Karpas-422 (cell line): ENCODE measurements at regions not wholly inside any gene's neighbourhood (a gene's known extent, or its start where the extent isn't known, plus 50 kb on each side); places are given as distances from the start of the nearest gene placed in this dataset.

Experiments
- DNase-seq: peaks from one replicate; pipeline ENCODE4 v3.0.0-alpha.2; 2015
- H2AFZ ChIP-seq: fragments of 200-600 bp; sonication (generic); 2 replicates; pipeline ENCODE4 v1.6.1; 2014; ENCODE audit warnings: antibody characterized with exemption, low read length, mixed read lengths
- H3K27ac ChIP-seq: fragments of 200-600 bp; sonication (generic); 2 replicates; pipeline ENCODE4 v1.5.1; 2014; ENCODE audit warnings: mild to moderate bottlenecking, low read length, moderate library complexity
- H3K27me3 ChIP-seq: fragments of 200-600 bp; sonication (generic); 2 replicates; pipeline ENCODE4 v1.6.1; 2014; ENCODE audit warnings: low read length, mixed read lengths
- H3K36me3 ChIP-seq: fragments of 200-600 bp; sonication (generic); 2 replicates; pipeline ENCODE4 v1.6.1; 2014; ENCODE audit warnings: low read length, mixed read lengths; ENCODE audit not compliant: insufficient read depth
- H3K4me1 ChIP-seq: fragments of 200-600 bp; sonication (generic); 2 replicates; pipeline ENCODE4 v1.6.1; 2014; ENCODE audit warnings: mild to moderate bottlenecking, low read length, mixed read lengths
- H3K4me2 ChIP-seq: fragments of 200-600 bp; sonication (generic); 2 replicates; pipeline ENCODE4 v1.6.1; 2014; ENCODE audit warnings: low read length, low read depth, mild to moderate bottlenecking; ENCODE audit not compliant: poor library complexity, severe bottlenecking
- H3K4me3 ChIP-seq: fragments of 200-600 bp; sonication (generic); 2 replicates; pipeline ENCODE4 v1.5.1; 2014; ENCODE audit warnings: mild to moderate bottlenecking, antibody characterized with exemption, low read length, mixed read lengths
- H3K79me2 ChIP-seq: fragments of 200-600 bp; sonication (generic); 2 replicates; pipeline ENCODE4 v1.6.1; 2014; ENCODE audit warnings: mild to moderate bottlenecking, low read length, mixed read lengths
- H3K9ac ChIP-seq: fragments of 200-600 bp; sonication (generic); 2 replicates; pipeline ENCODE4 v1.6.0; 2014; ENCODE audit warnings: low read length
- H3K9me2 ChIP-seq: fragments of 200-600 bp; sonication (generic), shearing (Covaris generic); replicated peaks from 2 replicates; pipeline ENCODE4 v1.6.0; 2014; ENCODE audit warnings: mild to moderate bottlenecking, low read length, moderate library complexity; ENCODE audit not compliant: insufficient read depth
- H3K9me3 ChIP-seq: fragments of 300-700, 200-600 bp; sonication (generic); 2 replicates; pipeline ENCODE4 v1.6.1; 2014; ENCODE audit warnings: low read length, mixed read lengths
- H4K20me1 ChIP-seq: fragments of 200-600 bp; sonication (generic); 2 replicates; pipeline ENCODE4 v1.6.1; 2014; ENCODE audit warnings: mild to moderate bottlenecking, antibody characterized with exemption, low read length, low read depth; ENCODE audit not compliant: insufficient read depth

DNA sequence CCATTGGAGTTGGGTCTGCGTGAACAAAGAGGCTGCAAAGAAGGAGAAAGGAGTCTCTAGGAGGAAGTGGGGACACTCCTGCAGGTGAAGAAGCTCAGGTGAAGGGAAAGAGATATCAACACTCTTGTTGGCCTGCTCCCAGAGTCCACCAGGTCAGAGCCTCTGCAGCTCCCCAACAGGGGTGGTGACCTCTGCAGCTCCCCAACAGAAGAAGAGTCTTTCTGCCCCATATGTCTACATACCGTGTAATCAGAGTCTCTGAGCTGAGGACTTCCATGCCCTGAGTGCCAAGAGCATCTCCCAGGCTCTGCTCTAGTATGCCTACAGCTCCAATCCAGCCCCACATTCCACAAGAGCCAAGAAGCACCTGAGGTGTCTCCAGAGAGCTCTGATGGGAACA is 67.4 kb upstream of the TRPC7 start:
- Histone ChIP-seq H3K9me3 (no peaks in the 10 kb centered on the region), H3K4me2 (no peak overlapping the region), H3K4me3 (no peak overlapping the region), H3K79me2 (no peaks in the 10 kb centered on the region), H3K9me2 (no peaks in the 10 kb centered on the region), H4K20me1 (no peaks in the 10 kb centered on the region), H3K27ac (no peak overlapping the region), H3K36me3 (no peaks in the 10 kb centered on the region), H3K27me3 (no peaks in the 10 kb centered on the region), H3K4me1 (no peaks in the 10 kb centered on the region), H3K9ac (no peak overlapping the region), H2AFZ (no peak overlapping the region)
- no peak for DNase-seq

GRCh38 chr5:136430081-136430480 is 64.7 kb upstream of the TRPC7 start:
- DNase-seq = no peak
- no peaks in the 10 kb centered on the region for H3K27me3 ChIP-seq
- no peaks in the 10 kb centered on the region for H3K79me2 ChIP-seq
- H3K9ac ChIP-seq = no peak overlapping the region
- H4K20me1 ChIP-seq = no peaks in the 10 kb centered on the region
- no peaks in the 10 kb centered on the region for H3K36me3 ChIP-seq
- H3K4me2 ChIP-seq = no peak overlapping the region
- no peaks in the 10 kb centered on the region for H3K9me3 ChIP-seq
- H2AFZ ChIP-seq = no peak overlapping the region
- H3K4me3 ChIP-seq = no peak overlapping the region
- H3K9me2 ChIP-seq = no peaks in the 10 kb centered on the region
- H3K27ac ChIP-seq = no peak overlapping the region
- H3K4me1 ChIP-seq = no peaks in the 10 kb centered on the region

DNA sequence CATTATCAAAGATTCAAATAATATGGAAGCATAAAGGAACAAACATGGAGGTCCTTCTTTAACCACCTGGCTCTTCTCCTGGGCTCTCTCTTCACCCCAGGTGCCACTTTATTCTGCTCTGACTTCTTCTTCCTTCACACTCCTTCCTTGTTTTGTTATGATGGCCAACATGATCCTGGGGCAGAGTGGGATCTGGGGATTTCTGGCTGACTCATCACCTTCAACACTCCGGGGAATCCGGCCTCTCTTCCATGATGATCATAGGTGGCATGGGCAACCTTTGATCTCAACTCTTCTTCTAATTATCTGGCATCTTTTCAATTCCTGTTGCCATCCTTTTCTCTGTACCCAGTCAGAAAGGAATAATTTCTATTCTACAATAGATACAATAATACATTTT is 62.1 kb upstream of the TRPC7 start:
- Histone ChIP-seq H3K36me3 (no peaks in the 10 kb centered on the region), H4K20me1 (no peaks in the 10 kb centered on the region), H3K4me1 (no peaks in the 10 kb centered on the region), H3K9me3 (no peaks in the 10 kb centered on the region), H3K27ac (no peak overlapping the region), H3K4me2 (no peak overlapping the region), H3K4me3 (no peak overlapping the region), H3K9me2 (no peaks in the 10 kb centered on the region), H3K79me2 (no peaks in the 10 kb centered on the region), H2AFZ (no peak overlapping the region), H3K27me3 (no peaks in the 10 kb centered on the region), H3K9ac (no peak overlapping the region)
- DNase-seq = no peak

GRCh38 chr5:136425921-136426320 is 60.6 kb upstream of the TRPC7 start:
- Histone ChIP-seq H3K4me3 (no peak overlapping the region), H3K27ac (no peak overlapping the region), H3K4me1 (no peaks in the 10 kb centered on the region), H3K79me2 (no peaks in the 10 kb centered on the region), H3K9me2 (no peaks in the 10 kb centered on the region), H2AFZ (no peak overlapping the region), H3K9ac (no peak overlapping the region), H3K36me3 (no peaks in the 10 kb centered on the region), H4K20me1 (no peaks in the 10 kb centered on the region), H3K27me3 (no peaks in the 10 kb centered on the region), H3K9me3 (no peaks in the 10 kb centered on the region), H3K4me2 (no peak overlapping the region)
- DNase-seq = no peak

DNA sequence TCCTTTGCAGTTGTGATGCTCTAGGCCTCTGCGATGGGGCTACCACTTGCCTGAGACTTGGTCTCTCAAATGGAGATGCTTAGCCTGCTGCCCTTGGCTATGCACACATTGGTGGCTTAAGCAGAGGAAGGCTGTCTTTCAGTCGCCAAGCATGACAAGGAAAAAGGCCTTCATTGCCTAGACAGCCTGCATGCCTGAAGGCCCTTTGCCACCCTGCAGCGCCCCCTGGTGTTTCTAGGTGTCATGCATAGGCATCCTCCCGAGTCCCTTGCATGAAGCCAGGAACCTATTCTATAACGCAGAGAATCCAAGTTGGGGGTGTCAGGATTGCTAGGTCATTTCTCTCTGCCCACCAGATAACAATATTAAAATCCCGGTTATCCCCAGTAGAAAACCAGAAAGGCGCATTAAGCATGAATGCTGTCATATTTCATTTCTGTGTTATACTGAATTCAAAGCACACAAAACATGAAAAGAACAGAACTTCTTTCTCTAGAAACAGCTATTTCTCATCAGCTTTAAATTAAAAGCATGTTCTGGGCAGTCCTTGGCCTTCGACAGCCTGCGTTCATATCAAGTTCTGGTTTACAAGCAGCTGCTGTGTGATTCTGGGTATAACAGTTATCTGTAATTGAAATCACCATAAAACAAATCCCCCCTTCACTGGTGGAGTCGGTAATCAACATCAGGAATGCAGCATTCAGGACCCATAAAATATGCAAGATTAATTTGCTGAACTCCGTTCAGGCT is 59.7 kb upstream of the TRPC7 start:
- Histone ChIP-seq H3K9me2 (no peaks in the 10 kb centered on the region), H3K4me1 (no peaks in the 10 kb centered on the region), H3K9me3 (no peaks in the 10 kb centered on the region), H3K27me3 (no peaks in the 10 kb centered on the region), H3K79me2 (no peaks in the 10 kb centered on the region), H3K4me2 (no peak overlapping the region), H3K4me3 (no peak overlapping the region), H2AFZ (no peak overlapping the region), H3K27ac (no peak overlapping the region), H3K9ac (no peak overlapping the region), H3K36me3 (no peaks in the 10 kb centered on the region), H4K20me1 (no peaks in the 10 kb centered on the region)
- peak; percentile 92 for DNase-seq

DNA sequence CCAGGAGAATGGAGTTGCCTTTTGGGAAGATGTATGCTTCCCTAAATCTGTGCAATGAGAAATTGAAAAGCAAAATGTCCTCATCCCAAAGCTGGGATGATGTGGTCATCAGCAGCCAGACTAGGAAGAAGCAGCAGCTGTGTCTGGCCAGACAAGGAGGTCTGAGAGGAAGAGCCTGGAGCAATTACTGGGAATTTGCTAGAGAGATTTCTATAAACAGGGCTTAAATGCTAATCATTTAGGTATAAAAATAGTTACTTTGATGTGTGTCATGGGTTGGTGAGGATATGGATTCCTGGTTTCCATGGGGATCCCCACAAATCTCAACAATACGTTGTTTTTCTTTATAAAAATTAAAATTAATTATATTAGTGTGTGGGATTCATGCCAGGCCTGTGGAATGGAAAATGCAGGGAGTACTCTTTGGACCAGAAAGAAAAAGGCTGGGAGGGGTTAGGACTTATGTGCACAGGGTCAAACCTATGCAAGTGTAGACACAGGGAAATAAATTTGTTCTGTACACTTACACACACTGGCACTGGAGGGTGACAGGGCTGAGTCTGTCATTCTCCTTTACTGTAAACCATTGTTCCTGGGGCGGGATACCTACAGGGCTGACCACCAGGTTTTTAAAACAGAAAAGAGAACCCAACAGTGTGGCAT is 58.7 kb upstream of the TRPC7 start:
- Histone ChIP-seq H3K9ac (no peak overlapping the region), H2AFZ (no peak overlapping the region), H3K4me1 (no peaks in the 10 kb centered on the region), H3K27me3 (no peaks in the 10 kb centered on the region), H3K4me2 (no peak overlapping the region), H3K27ac (no peak overlapping the region), H3K9me3 (no peaks in the 10 kb centered on the region), H4K20me1 (no peaks in the 10 kb centered on the region), H3K4me3 (no peak overlapping the region), H3K79me2 (no peaks in the 10 kb centered on the region), H3K36me3 (no peaks in the 10 kb centered on the region), H3K9me2 (no peaks in the 10 kb centered on the region)
- no peak for DNase-seq

- Histone ChIP-seq H3K4me2 (no peak overlapping the region), H3K4me1 (no peaks in the 10 kb centered on the region), H3K9me2 (no peaks in the 10 kb centered on the region), H3K9ac (no peak overlapping the region), H2AFZ (no peak overlapping the region), H3K4me3 (no peak overlapping the region), H4K20me1 (no peaks in the 10 kb centered on the region), H3K9me3 (no peaks in the 10 kb centered on the region), H3K27ac (no peak overlapping the region), H3K36me3 (no peaks in the 10 kb centered on the region), H3K27me3 (no peaks in the 10 kb centered on the region), H3K79me2 (no peaks in the 10 kb centered on the region)
- no peak for DNase-seq
Measured at GRCh38 chr5:136420168-136420898, 55.0 kb upstream of the TRPC7 start.

- Histone ChIP-seq H3K36me3 (no peaks in the 10 kb centered on the region), H3K79me2 (no peaks in the 10 kb centered on the region), H3K9ac (no peak overlapping the region), H3K27ac (no peak overlapping the region), H3K4me2 (no peak overlapping the region), H4K20me1 (no peaks in the 10 kb centered on the region), H3K4me3 (no peak overlapping the region), H2AFZ (no peak overlapping the region), H3K9me2 (no peaks in the 10 kb centered on the region), H3K4me1 (no peaks in the 10 kb centered on the region), H3K9me3 (no peaks in the 10 kb centered on the region), H3K27me3 (no peaks in the 10 kb centered on the region)
- DNase-seq = no peak
Measured at GRCh38 chr5:136418301-136418700, 53.0 kb upstream of the TRPC7 start.
